Stomach (tissue), 4 donors: ENCODE measurements at regions not wholly inside any gene's neighbourhood (a gene's known extent, or its start where the extent isn't known, plus 50 kb on each side); places are given as distances from the start of the nearest gene placed in this dataset.

Source experiments
- CTCF ChIP-seq, 7 experiments: fragments of 450-650 bp in 4 of 7; fragments of 200-600 bp in 3 of 7; sonication (generic) in 3 of 7; IDR thresholded peaks; one replicate each; pipeline ENCODE4 v1.5.1; 2016 to 2019; ENCODE audit warnings: antibody characterized with exemption in 7 of 7, control low read depth in 2 of 7, mild to moderate bottlenecking in 1 of 7
- POLR2A ChIP-seq, 4 donors: fragments of 450-650 bp; IDR thresholded peaks; one replicate each; pipeline ENCODE4 v1.6.1; 2016; ENCODE audit warnings: antibody characterized with exemption in 4 of 4, control low read depth in 2 of 4, mild to moderate bottlenecking in 1 of 4, moderate library complexity in 1 of 4
- POLR2AphosphoS5 ChIP-seq, 3 donors: sonication (generic); formaldehyde crosslinking; IDR thresholded peaks; one replicate each; pipeline ENCODE4 v1.6.1; 2016; ENCODE audit warnings: antibody characterized with exemption in 3 of 3

- TF ChIP-seq CTCF (IDR thresholded peaks at IDR 0.05) (no peak), POLR2AphosphoS5 (IDR thresholded peaks at IDR 0.05) (no peak), POLR2A (IDR thresholded peaks at IDR 0.05) (no peak)
Observed at GRCh38 chr3:56672-57071, 139.9 kb upstream of the CHL1 start.
